Upper lobe of left lung (tissue), 6 donors: ENCODE measurements at regions not wholly inside any gene's neighbourhood (a gene's known extent, or its start where the extent isn't known, plus 50 kb on each side); places are given as distances from the start of the nearest gene placed in this dataset.
A peak's percentile ranks its signal among the peaks of the same experiment; 100 is the strongest.

Source experiments
- ATAC-seq, 2 donors: fragments of 200-7000 bp; cut with Tn5 transposase; one replicate each; pipeline ENCODE4 v1.9.1; 2022; ENCODE audit warnings: mild to moderate bottlenecking in 2 of 2, moderate library complexity in 2 of 2; ENCODE audit not compliant: low FRiP score in 2 of 2
- DNase-seq, 2 donors: peaks; one replicate each; pipeline ENCODE4 v3.0.0-alpha.2; 2019 to 2020
- H3K27ac ChIP-seq, 4 donors: fragments of 200-600 bp; sonication (generic); one replicate each; pipeline ENCODE4 v1.5.1; 2016 to 2019
- H3K27me3 ChIP-seq, 4 donors: fragments of 200-600 bp; sonication (generic); one replicate each; pipeline ENCODE4 v1.5.1; 2017 to 2019
- H3K36me3 ChIP-seq, 4 donors: fragments of 200-600 bp; sonication (generic); one replicate each; pipeline ENCODE4 v1.5.1; 2016 to 2019
- H3K4me1 ChIP-seq, 4 donors: fragments of 200-600 bp; sonication (generic); one replicate each; pipeline ENCODE4 v1.5.1; 2018 to 2019
- H3K4me3 ChIP-seq, 4 donors: fragments of 200-600 bp; sonication (generic); one replicate each; pipeline ENCODE4 v1.5.1; 2017 to 2019; ENCODE audit warnings: mild to moderate bottlenecking in 2 of 4, moderate library complexity in 1 of 4
- H3K9me3 ChIP-seq, 4 donors: fragments of 200-600 bp; sonication (generic); one replicate each; pipeline ENCODE4 v1.5.1; 2018 to 2019
- CTCF ChIP-seq, 6 experiments: fragments of 450-650 bp in 4 of 6; fragments of 200-600 bp in 2 of 6; sonication (generic) in 2 of 6; IDR thresholded peaks; one replicate each; pipeline ENCODE4 v1.5.1; 2016 to 2019; ENCODE audit warnings: antibody characterized with exemption in 6 of 6
- EP300 ChIP-seq, 4 donors: sonication (generic); formaldehyde crosslinking; IDR thresholded peaks; one replicate each; pipeline ENCODE4 v1.5.1; 2017; ENCODE audit warnings: antibody characterized with exemption in 4 of 4, control low read depth in 2 of 4
- POLR2A ChIP-seq, 4 donors: fragments of 450-650 bp; IDR thresholded peaks; one replicate each; pipeline ENCODE4 v1.5.1; 2016 to 2017; ENCODE audit warnings: antibody characterized with exemption in 4 of 4, mild to moderate bottlenecking in 2 of 4
- POLR2AphosphoS5 ChIP-seq, 2 donors: sonication (generic); formaldehyde crosslinking; IDR thresholded peaks; one replicate each; pipeline ENCODE4 v1.5.1; 2017; ENCODE audit warnings: antibody characterized with exemption in 2 of 2
- WGBS, 2 donors: methylation state at CpG; one replicate each; pipeline ENCODE4 v1.1.5; 2017 to 2018; 5-methylcytosine and 5-hydroxymethylcytosine counted together
- donor health status: DM: no; HTN: no; CAD: no; lungs with moderate emphysema.
- donor health status: DM: no; HTN: yes; CAD: no; lungs with severe emphysema.

- no peaks in the 10 kb centered on the region for H3K27me3 ChIP-seq
- 100% methylated on average over 4 of the region's 4 CpGs for WGBS, 2 donors
- no peak overlapping the region for H3K27ac ChIP-seq
- ATAC-seq (no peak), DNase-seq (no peak)
- H3K4me3 ChIP-seq, result no peak overlapping the region
- peaks cover 0 to 18% (median 15%) of the 10 kb centered on the region in 4 donors for H3K4me1 ChIP-seq
- H3K9me3 ChIP-seq, result no peaks in the 10 kb centered on the region
- H3K36me3 ChIP-seq, result no peaks in the 10 kb centered on the region
- no peak for TF ChIP-seq CTCF (IDR thresholded peaks at IDR 0.05)
- TF ChIP-seq POLR2AphosphoS5 (IDR thresholded peaks at IDR 0.05), result no peak
- TF ChIP-seq EP300 (IDR thresholded peaks at IDR 0.05), result no peak
- no peak for TF ChIP-seq POLR2A (IDR thresholded peaks at IDR 0.05)
These were observed 58.8 kb upstream of the XCR1 start for GRCh38 chr3:46086083-46086437.

GRCh38 chr3:46085421-46086082 lies 58.3 kb upstream of the XCR1 start:
- Histone ChIP-seq H3K4me1 (peaks cover 0 to 15% (median 14%) of the 10 kb centered on the region in 4 donors), H3K4me3 (no peak overlapping the region), H3K9me3 (no peaks in the 10 kb centered on the region), H3K27me3 (no peaks in the 10 kb centered on the region), H3K36me3 (no peaks in the 10 kb centered on the region), H3K27ac (no peak overlapping the region)
- WGBS, 2 donors, result 41 to 68% methylated on average over 3 of the region's 3 CpGs
- ATAC-seq (no peak), DNase-seq (no peak)
- TF ChIP-seq POLR2A (IDR thresholded peaks at IDR 0.05), result peak in 1 of 4 donors; percentile 8
- no peak for TF ChIP-seq EP300 (IDR thresholded peaks at IDR 0.05)

GRCh38 chr3:46083956-46084355 lies 56.7 kb upstream of the XCR1 start:
- ATAC-seq, result no peak
- peaks cover 2 to 11% (median 9%) of the 10 kb centered on the region in 4 donors for H3K4me1 ChIP-seq
- H3K36me3 ChIP-seq, result no peaks in the 10 kb centered on the region
- H3K4me3 ChIP-seq, result no peak overlapping the region
- WGBS, 2 donors, result 78 to 81% methylated on average over 1 of the region's 1 CpG
- no peak overlapping the region for H3K27ac ChIP-seq
- H3K27me3 ChIP-seq, result no peaks in the 10 kb centered on the region
- no peaks in the 10 kb centered on the region for H3K9me3 ChIP-seq
- TF ChIP-seq POLR2AphosphoS5 (IDR thresholded peaks at IDR 0.05) (no peak), POLR2A (IDR thresholded peaks at IDR 0.05) (no peak), EP300 (IDR thresholded peaks at IDR 0.05) (no peak), CTCF (IDR thresholded peaks at IDR 0.05) (no peak)
- DNase-seq, result no peak

GRCh38 chr3:46082849-46083248 lies 55.6 kb upstream of the XCR1 start:
- Histone ChIP-seq H3K4me1 (peaks cover under 1 to 9% (median 4%) of the 10 kb centered on the region in 4 donors), H3K27me3 (no peaks in the 10 kb centered on the region), H3K9me3 (no peaks in the 10 kb centered on the region), H3K4me3 (no peak overlapping the region), H3K27ac (no peak overlapping the region), H3K36me3 (no peaks in the 10 kb centered on the region)
- WGBS, 2 donors, result 100% methylated on average over 1 of the region's 1 CpG
- ATAC-seq (no peak), DNase-seq (no peak)
- TF ChIP-seq CTCF (IDR thresholded peaks at IDR 0.05), result no peak
- no peak for TF ChIP-seq POLR2A (IDR thresholded peaks at IDR 0.05)
- no peak for TF ChIP-seq POLR2AphosphoS5 (IDR thresholded peaks at IDR 0.05)
- no peak for TF ChIP-seq EP300 (IDR thresholded peaks at IDR 0.05)

GRCh38 chr3:46082021-46082420 lies 54.7 kb upstream of the XCR1 start:
- Histone ChIP-seq H3K27me3 (no peaks in the 10 kb centered on the region), H3K4me1 (peaks cover 0 to 9% (median 4%) of the 10 kb centered on the region in 4 donors), H3K36me3 (no peaks in the 10 kb centered on the region), H3K27ac (no peak overlapping the region), H3K9me3 (no peaks in the 10 kb centered on the region), H3K4me3 (no peak overlapping the region)
- no peak for ATAC-seq
- TF ChIP-seq POLR2A (IDR thresholded peaks at IDR 0.05) (no peak), CTCF (IDR thresholded peaks at IDR 0.05) (no peak), EP300 (IDR thresholded peaks at IDR 0.05) (no peak), POLR2AphosphoS5 (IDR thresholded peaks at IDR 0.05) (no peak)
- WGBS, 2 donors, result 68 to 81% methylated on average over 2 of the region's 2 CpGs
- DNase-seq, result no peak
